ENCODE measurements at regions not wholly inside any gene's neighbourhood (a gene's known extent, or its start where the extent isn't known, plus 50 kb on each side); places are given as distances from the start of the nearest gene placed in this dataset.

DNA sequence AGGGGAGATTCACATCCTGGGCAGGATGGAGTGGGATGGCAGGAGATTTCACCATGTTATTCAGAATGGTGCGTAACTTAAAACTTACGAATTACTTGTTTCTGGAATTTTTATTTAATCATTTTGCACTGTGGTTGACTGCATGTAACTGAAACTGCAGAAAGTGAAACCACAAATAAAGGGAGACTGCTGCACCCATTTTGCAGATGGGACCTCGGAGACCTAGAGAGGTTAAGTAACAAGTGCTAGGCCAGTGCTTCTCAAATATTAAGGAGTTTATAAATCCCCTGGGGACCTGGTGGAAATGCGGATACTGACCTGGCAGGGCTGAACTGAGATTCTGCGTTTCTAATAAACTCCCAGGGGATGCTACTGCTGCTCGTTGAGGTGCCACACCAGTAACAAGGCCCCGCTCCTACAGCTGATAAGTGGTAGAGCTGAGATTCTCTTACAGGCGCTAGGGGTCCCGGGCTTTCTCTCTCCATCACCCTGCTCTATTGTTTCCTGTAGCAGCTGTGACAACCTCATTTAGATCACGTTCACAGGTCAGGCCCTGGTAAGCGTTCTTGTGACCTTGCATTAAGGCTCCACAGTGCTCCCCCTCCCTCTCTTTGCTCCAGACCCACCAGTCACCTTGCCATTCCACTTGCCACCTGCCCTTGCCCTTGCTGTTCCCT, 167.1 kb upstream of the CDH13 start:
- DNase-seq (ENCODE audit: low spot score): no peak
- Mint-ChIP-seq H3K36me3 (no peaks in the 10 kb centered on the region), H3K27me3 (ENCODE audit: low read depth) (no peaks in the 10 kb centered on the region), H3K4me3 (no peak overlapping the region), H3K9me3 (no peaks in the 10 kb centered on the region), H3K27ac (no peak overlapping the region), H3K4me1 (no peaks in the 10 kb centered on the region; the same call in 1 of the 2 replicates)
- ChIA-PET CTCF (interaction anchor here (0.7 to 4.7 kb wide), 3 partner anchors 20 to 197 kb away, joined by 3 to 106 read pairs (median 4); no protein-coding TSS in a partner anchor), POLR2A (interaction anchor here (0.7 kb wide), 1 partner anchor 638 kb away, joined by 3 read pairs; no protein-coding TSS in a partner anchor)
- no peak for ATAC-seq
- TF ChIP-seq, protein P1, sequence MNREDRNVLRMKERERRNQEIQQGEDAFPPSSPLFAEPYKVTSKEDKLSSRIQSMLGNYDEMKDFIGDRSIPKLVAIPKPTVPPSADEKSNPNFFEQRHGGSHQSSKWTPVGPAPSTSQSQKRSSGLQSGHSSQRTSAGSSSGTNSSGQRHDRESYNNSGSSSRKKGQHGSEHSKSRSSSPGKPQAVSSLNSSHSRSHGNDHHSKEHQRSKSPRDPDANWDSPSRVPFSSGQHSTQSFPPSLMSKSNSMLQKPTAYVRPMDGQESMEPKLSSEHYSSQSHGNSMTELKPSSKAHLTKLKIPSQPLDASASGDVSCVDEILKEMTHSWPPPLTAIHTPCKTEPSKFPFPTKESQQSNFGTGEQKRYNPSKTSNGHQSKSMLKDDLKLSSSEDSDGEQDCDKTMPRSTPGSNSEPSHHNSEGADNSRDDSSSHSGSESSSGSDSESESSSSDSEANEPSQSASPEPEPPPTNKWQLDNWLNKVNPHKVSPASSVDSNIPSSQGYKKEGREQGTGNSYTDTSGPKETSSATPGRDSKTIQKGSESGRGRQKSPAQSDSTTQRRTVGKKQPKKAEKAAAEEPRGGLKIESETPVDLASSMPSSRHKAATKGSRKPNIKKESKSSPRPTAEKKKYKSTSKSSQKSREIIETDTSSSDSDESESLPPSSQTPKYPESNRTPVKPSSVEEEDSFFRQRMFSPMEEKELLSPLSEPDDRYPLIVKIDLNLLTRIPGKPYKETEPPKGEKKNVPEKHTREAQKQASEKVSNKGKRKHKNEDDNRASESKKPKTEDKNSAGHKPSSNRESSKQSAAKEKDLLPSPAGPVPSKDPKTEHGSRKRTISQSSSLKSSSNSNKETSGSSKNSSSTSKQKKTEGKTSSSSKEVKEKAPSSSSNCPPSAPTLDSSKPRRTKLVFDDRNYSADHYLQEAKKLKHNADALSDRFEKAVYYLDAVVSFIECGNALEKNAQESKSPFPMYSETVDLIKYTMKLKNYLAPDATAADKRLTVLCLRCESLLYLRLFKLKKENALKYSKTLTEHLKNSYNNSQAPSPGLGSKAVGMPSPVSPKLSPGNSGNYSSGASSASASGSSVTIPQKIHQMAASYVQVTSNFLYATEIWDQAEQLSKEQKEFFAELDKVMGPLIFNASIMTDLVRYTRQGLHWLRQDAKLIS (CRISPR knock-in tag; IDR thresholded peaks at IDR 0.05; ENCODE audit: borderline replicate concordance): no peak
- TF ChIP-seq, protein P2, sequence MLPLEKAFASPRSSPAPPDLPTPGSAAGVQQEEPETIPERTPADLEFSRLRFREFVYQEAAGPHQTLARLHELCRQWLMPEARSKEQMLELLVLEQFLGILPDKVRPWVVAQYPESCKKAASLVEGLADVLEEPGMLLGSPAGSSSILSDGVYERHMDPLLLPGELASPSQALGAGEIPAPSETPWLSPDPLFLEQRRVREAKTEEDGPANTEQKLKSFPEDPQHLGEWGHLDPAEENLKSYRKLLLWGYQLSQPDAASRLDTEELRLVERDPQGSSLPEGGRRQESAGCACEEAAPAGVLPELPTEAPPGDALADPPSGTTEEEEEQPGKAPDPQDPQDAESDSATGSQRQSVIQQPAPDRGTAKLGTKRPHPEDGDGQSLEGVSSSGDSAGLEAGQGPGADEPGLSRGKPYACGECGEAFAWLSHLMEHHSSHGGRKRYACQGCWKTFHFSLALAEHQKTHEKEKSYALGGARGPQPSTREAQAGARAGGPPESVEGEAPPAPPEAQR (CRISPR knock-in tag; IDR thresholded peaks at IDR 0.05): no peak
- TF ChIP-seq OVOL2 (CRISPR knock-in tag; IDR thresholded peaks at IDR 0.05; ENCODE audit: borderline replicate concordance): no peak
- no peak for TF ChIP-seq GRHL2 (CRISPR knock-in tag; IDR thresholded peaks at IDR 0.05; ENCODE audit: insufficient replicate concordance, severe bottlenecking)
- TF ChIP-seq ESRRA (CRISPR knock-in tag; IDR thresholded peaks at IDR 0.05; ENCODE audit: borderline replicate concordance): no peak
- TF ChIP-seq NFATC4 (CRISPR knock-in tag; IDR thresholded peaks at IDR 0.05): no peak
- TF ChIP-seq, protein P3, sequence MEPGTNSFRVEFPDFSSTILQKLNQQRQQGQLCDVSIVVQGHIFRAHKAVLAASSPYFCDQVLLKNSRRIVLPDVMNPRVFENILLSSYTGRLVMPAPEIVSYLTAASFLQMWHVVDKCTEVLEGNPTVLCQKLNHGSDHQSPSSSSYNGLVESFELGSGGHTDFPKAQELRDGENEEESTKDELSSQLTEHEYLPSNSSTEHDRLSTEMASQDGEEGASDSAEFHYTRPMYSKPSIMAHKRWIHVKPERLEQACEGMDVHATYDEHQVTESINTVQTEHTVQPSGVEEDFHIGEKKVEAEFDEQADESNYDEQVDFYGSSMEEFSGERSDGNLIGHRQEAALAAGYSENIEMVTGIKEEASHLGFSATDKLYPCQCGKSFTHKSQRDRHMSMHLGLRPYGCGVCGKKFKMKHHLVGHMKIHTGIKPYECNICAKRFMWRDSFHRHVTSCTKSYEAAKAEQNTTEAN (CRISPR knock-in tag; IDR thresholded peaks at IDR 0.05): no peak
- no peak for TF ChIP-seq EMX1 (CRISPR knock-in tag; IDR thresholded peaks at IDR 0.05)
- no peak for TF ChIP-seq ZNF263 (CRISPR knock-in tag; IDR thresholded peaks at IDR 0.05; ENCODE audit: low read depth)
- TF ChIP-seq CREM (CRISPR knock-in tag; IDR thresholded peaks at IDR 0.05): no peak
- TF ChIP-seq, protein P4, sequence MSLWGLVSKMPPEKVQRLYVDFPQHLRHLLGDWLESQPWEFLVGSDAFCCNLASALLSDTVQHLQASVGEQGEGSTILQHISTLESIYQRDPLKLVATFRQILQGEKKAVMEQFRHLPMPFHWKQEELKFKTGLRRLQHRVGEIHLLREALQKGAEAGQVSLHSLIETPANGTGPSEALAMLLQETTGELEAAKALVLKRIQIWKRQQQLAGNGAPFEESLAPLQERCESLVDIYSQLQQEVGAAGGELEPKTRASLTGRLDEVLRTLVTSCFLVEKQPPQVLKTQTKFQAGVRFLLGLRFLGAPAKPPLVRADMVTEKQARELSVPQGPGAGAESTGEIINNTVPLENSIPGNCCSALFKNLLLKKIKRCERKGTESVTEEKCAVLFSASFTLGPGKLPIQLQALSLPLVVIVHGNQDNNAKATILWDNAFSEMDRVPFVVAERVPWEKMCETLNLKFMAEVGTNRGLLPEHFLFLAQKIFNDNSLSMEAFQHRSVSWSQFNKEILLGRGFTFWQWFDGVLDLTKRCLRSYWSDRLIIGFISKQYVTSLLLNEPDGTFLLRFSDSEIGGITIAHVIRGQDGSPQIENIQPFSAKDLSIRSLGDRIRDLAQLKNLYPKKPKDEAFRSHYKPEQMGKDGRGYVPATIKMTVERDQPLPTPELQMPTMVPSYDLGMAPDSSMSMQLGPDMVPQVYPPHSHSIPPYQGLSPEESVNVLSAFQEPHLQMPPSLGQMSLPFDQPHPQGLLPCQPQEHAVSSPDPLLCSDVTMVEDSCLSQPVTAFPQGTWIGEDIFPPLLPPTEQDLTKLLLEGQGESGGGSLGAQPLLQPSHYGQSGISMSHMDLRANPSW (CRISPR knock-in tag; conservative IDR thresholded peaks at IDR 0.05; ENCODE audit: low read depth): no peak
- TF ChIP-seq, protein P5, sequence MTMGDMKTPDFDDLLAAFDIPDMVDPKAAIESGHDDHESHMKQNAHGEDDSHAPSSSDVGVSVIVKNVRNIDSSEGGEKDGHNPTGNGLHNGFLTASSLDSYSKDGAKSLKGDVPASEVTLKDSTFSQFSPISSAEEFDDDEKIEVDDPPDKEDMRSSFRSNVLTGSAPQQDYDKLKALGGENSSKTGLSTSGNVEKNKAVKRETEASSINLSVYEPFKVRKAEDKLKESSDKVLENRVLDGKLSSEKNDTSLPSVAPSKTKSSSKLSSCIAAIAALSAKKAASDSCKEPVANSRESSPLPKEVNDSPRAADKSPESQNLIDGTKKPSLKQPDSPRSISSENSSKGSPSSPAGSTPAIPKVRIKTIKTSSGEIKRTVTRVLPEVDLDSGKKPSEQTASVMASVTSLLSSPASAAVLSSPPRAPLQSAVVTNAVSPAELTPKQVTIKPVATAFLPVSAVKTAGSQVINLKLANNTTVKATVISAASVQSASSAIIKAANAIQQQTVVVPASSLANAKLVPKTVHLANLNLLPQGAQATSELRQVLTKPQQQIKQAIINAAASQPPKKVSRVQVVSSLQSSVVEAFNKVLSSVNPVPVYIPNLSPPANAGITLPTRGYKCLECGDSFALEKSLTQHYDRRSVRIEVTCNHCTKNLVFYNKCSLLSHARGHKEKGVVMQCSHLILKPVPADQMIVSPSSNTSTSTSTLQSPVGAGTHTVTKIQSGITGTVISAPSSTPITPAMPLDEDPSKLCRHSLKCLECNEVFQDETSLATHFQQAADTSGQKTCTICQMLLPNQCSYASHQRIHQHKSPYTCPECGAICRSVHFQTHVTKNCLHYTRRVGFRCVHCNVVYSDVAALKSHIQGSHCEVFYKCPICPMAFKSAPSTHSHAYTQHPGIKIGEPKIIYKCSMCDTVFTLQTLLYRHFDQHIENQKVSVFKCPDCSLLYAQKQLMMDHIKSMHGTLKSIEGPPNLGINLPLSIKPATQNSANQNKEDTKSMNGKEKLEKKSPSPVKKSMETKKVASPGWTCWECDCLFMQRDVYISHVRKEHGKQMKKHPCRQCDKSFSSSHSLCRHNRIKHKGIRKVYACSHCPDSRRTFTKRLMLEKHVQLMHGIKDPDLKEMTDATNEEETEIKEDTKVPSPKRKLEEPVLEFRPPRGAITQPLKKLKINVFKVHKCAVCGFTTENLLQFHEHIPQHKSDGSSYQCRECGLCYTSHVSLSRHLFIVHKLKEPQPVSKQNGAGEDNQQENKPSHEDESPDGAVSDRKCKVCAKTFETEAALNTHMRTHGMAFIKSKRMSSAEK (CRISPR knock-in tag; IDR thresholded peaks at IDR 0.05; ENCODE audit: borderline replicate concordance): no peak
- TF ChIP-seq CBFB (CRISPR knock-in tag; IDR thresholded peaks at IDR 0.05; ENCODE audit: low read depth): no peak
- no peak for TF ChIP-seq ZNF219 (CRISPR knock-in tag; IDR thresholded peaks at IDR 0.05; ENCODE audit: borderline replicate concordance)
- TF ChIP-seq, protein P6, sequence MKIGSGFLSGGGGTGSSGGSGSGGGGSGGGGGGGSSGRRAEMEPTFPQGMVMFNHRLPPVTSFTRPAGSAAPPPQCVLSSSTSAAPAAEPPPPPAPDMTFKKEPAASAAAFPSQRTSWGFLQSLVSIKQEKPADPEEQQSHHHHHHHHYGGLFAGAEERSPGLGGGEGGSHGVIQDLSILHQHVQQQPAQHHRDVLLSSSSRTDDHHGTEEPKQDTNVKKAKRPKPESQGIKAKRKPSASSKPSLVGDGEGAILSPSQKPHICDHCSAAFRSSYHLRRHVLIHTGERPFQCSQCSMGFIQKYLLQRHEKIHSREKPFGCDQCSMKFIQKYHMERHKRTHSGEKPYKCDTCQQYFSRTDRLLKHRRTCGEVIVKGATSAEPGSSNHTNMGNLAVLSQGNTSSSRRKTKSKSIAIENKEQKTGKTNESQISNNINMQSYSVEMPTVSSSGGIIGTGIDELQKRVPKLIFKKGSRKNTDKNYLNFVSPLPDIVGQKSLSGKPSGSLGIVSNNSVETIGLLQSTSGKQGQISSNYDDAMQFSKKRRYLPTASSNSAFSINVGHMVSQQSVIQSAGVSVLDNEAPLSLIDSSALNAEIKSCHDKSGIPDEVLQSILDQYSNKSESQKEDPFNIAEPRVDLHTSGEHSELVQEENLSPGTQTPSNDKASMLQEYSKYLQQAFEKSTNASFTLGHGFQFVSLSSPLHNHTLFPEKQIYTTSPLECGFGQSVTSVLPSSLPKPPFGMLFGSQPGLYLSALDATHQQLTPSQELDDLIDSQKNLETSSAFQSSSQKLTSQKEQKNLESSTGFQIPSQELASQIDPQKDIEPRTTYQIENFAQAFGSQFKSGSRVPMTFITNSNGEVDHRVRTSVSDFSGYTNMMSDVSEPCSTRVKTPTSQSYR (CRISPR knock-in tag; IDR thresholded peaks at IDR 0.05): no peak
- TF ChIP-seq, protein P7, sequence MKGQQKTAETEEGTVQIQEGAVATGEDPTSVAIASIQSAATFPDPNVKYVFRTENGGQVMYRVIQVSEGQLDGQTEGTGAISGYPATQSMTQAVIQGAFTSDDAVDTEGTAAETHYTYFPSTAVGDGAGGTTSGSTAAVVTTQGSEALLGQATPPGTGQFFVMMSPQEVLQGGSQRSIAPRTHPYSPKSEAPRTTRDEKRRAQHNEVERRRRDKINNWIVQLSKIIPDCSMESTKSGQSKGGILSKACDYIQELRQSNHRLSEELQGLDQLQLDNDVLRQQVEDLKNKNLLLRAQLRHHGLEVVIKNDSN (CRISPR knock-in tag; IDR thresholded peaks at IDR 0.05): no peak
- TF ChIP-seq, protein P8, sequence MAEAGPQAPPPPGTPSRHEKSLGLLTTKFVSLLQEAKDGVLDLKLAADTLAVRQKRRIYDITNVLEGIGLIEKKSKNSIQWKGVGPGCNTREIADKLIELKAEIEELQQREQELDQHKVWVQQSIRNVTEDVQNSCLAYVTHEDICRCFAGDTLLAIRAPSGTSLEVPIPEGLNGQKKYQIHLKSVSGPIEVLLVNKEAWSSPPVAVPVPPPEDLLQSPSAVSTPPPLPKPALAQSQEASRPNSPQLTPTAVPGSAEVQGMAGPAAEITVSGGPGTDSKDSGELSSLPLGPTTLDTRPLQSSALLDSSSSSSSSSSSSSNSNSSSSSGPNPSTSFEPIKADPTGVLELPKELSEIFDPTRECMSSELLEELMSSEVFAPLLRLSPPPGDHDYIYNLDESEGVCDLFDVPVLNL (CRISPR knock-in tag; IDR thresholded peaks at IDR 0.05; ENCODE audit: borderline replicate concordance, low read depth): no peak
